ENCODE measurements at regions not wholly inside any gene's neighbourhood (a gene's known extent, or its start where the extent isn't known, plus 50 kb on each side); places are given as distances from the start of the nearest gene placed in this dataset.

- TF ChIP-seq TARDBP (IDR thresholded peaks at IDR 0.05): no peak
- no peak for TF ChIP-seq SP1 (IDR thresholded peaks at IDR 0.05)
- TF ChIP-seq LEF1 (IDR thresholded peaks at IDR 0.05; ENCODE audit: borderline replicate concordance): no peak
- no peak for TF ChIP-seq ARNT (IDR thresholded peaks at IDR 0.05)
- TF ChIP-seq FOXM1 (IDR thresholded peaks at IDR 0.05; ENCODE audit: borderline replicate concordance): no peak
- no peak for TF ChIP-seq BHLHE40 (IDR thresholded peaks at IDR 0.05; ENCODE audit: borderline replicate concordance)
- no peak for TF ChIP-seq FOXK2 (IDR thresholded peaks at IDR 0.05)
- no peak for TF ChIP-seq CTBP1 (IDR thresholded peaks at IDR 0.05; ENCODE audit: borderline replicate concordance)
- TF ChIP-seq NFRKB (IDR thresholded peaks at IDR 0.05): no peak
- no peak for TF ChIP-seq ZNF384 (IDR thresholded peaks at IDR 0.05)
- no peak for TF ChIP-seq SUZ12 (IDR thresholded peaks at IDR 0.05)
- no peak for TF ChIP-seq FOXA1 (IDR thresholded peaks at IDR 0.05)
Observed at GRCh38 chr4:112940336-112940735, 109.1 kb upstream of the ANK2 start.

Measured in HEK293T (cell line).